Thyroid gland (tissue), 4 donors: ENCODE measurements at regions not wholly inside any gene's neighbourhood (a gene's known extent, or its start where the extent isn't known, plus 50 kb on each side); places are given as distances from the start of the nearest gene placed in this dataset.

ENCODE experiments used
- DNase-seq, 2 donors: peaks; one replicate each; pipeline ENCODE4 v3.0.0-alpha.2; 2019
- H3K27ac ChIP-seq, 3 donors: fragments of 200-600 bp; sonication (generic); 1 replicate in 2 of 3; 2 replicates in 1 of 3; pipeline ENCODE4 v1.5.1; 2016 to 2019; ENCODE audit warnings: mild to moderate bottlenecking in 1 of 3, moderate library complexity in 1 of 3
- H3K27me3 ChIP-seq: fragments of 200-600 bp; sonication (generic); one replicate; pipeline ENCODE4 v1.5.1; 2019
- H3K36me3 ChIP-seq, 2 donors: fragments of 200-600 bp; sonication (generic); one replicate each; pipeline ENCODE4 v1.5.1; 2016 to 2019
- H3K4me1 ChIP-seq, 2 donors: fragments of 200-600 bp; sonication (generic); one replicate each; pipeline ENCODE4 v1.5.1; 2017 to 2019
- H3K4me3 ChIP-seq, 3 donors: fragments of 200-600 bp; sonication (generic); replicated peaks in 1 of 3; 1 replicate in 2 of 3; 2 replicates in 1 of 3; pipeline ENCODE4 v1.5.1; 2016; ENCODE audit warnings: mild to moderate bottlenecking in 1 of 3
- H3K9me3 ChIP-seq: fragments of 200-600 bp; sonication (generic); one replicate; pipeline ENCODE4 v1.5.1; 2017
- CTCF ChIP-seq, 6 experiments: fragments of 200-600 bp in 3 of 6; fragments of 450-650 bp in 3 of 6; sonication (generic) in 3 of 6; IDR thresholded peaks; one replicate each; pipeline ENCODE4 v1.5.1; 2016 to 2019; ENCODE audit warnings: antibody characterized with exemption in 6 of 6, mild to moderate bottlenecking in 2 of 6, inconsistent platforms in 1 of 6, moderate library complexity in 1 of 6
- POLR2A ChIP-seq, 2 donors: fragments of 450-650 bp; IDR thresholded peaks; one replicate each; pipeline ENCODE4 v1.6.1; 2017; ENCODE audit warnings: antibody characterized with exemption in 2 of 2, mild to moderate bottlenecking in 2 of 2, moderate library complexity in 1 of 2
- WGBS, 2 donors: methylation state at CpG; one replicate each; pipeline ENCODE4 v1.1.5; 2017; 5-methylcytosine and 5-hydroxymethylcytosine counted together
- intact Hi-C: fragments of 100-400 bp; cut with DNase I; formaldehyde crosslinking; loops from one replicate; pipeline ENCODE4 v1.15.1; 2023

DNA sequence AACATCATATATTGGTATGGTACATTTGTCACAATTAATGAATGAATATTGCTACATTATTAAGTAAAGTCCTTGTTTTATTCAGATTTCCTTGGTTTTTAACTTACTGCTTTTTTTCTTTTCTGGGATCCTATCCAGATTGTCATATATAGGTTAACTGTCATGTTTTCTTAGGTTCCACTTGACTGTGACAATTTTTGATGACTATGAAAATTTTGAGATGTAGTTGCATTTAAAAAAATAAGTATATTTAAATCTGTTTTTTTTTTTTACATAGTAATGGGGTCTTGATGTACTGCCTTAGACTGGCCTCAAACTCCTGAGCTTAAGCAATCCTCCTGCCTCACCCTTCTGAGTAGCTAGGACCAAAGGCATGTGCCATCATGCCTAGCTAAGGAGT is 76.8 kb downstream of the ATP6V1G3 start:
- H3K4me1 ChIP-seq: no peaks in the 10 kb centered on the region
- H3K4me3 ChIP-seq: no peak overlapping the region
- TF ChIP-seq POLR2A (IDR thresholded peaks at IDR 0.05) (no peak), CTCF (IDR thresholded peaks at IDR 0.05) (no peak)
- no peak for DNase-seq
- no peaks in the 10 kb centered on the region for H3K27me3 ChIP-seq
- intact Hi-C loops: no loop called here
- H3K27ac ChIP-seq: no peak overlapping the region
- no peaks in the 10 kb centered on the region for H3K9me3 ChIP-seq
- no peaks in the 10 kb centered on the region for H3K36me3 ChIP-seq

DNA sequence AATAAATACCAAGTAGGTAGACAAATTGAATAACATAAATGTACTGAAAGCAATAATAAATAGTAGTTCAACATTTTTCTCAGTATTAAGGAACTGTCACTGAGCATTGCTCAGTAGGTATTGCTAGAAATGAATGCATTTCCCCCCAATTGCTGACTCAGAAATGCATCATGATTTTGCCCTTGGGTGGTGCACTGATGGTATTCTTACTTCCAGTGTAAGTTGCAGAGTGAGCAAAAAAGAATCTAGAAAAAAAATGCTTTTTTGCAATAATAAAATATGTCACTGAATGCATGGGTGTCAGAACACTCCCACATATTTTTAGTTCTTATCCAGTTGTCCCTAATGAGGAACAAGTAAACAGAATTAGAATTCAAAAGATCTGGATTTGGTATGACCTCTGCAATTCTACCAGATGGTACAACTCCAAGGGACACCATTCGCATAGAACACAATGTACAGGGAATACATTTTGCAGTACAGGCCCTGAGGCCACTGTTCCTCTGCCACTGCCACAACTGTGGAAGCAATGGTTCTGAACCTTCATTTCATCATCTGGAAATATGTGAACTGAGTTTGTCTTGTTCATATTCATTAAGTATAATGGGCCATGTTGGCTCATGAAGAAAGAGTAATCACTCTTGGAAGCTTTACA is 78.0 kb downstream of the ATP6V1G3 start:
- Histone ChIP-seq H3K4me3 (no peak overlapping the region), H3K4me1 (no peaks in the 10 kb centered on the region), H3K9me3 (no peaks in the 10 kb centered on the region), H3K27ac (no peak overlapping the region), H3K36me3 (no peaks in the 10 kb centered on the region), H3K27me3 (no peaks in the 10 kb centered on the region)
- intact Hi-C loops: no loop called here
- DNase-seq: no peak
- WGBS, 2 donors: 89 to 100% methylated on average over 1 of the region's 1 CpG
- TF ChIP-seq CTCF (IDR thresholded peaks at IDR 0.05): no peak
- TF ChIP-seq POLR2A (IDR thresholded peaks at IDR 0.05): no peak

DNA sequence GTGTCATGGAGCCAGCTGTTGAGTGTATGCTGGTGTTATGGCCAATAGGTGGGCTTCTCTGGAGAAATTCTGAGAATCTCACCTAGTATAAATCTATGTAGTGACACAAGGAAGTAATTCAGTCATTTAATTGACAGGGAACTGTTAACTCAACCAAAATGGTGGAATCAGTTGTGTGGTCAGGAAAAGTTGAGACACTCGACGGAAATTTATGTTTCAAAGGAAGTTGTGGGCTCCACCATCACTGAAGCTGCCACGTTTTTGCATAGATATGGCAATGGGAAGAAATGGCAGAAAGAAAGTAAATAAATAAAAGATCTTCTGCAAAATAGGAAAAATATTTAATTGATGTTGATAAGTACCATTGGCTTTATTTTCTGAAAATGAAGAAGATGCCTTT is 84.5 kb downstream of the ATP6V1G3 start:
- H3K4me3 ChIP-seq: no peak overlapping the region
- intact Hi-C loops: no loop called here
- TF ChIP-seq CTCF (IDR thresholded peaks at IDR 0.05) (no peak), POLR2A (IDR thresholded peaks at IDR 0.05) (no peak)

GRCh38 chr1:198449727-198450433 is 90.6 kb downstream of the ATP6V1G3 start:
- Histone ChIP-seq H3K36me3 (no peaks in the 10 kb centered on the region), H3K27me3 (no peaks in the 10 kb centered on the region), H3K4me3 (no peak overlapping the region), H3K27ac (no peak overlapping the region), H3K4me1 (no peaks in the 10 kb centered on the region), H3K9me3 (no peaks in the 10 kb centered on the region)
- intact Hi-C loops: no loop called here
- DNase-seq: no peak
- WGBS, 2 donors: 57 to 59% methylated on average over 3 of the region's 3 CpGs
- TF ChIP-seq CTCF (IDR thresholded peaks at IDR 0.05) (no peak), POLR2A (IDR thresholded peaks at IDR 0.05) (no peak)

More for the DNA sequence above, 84.5 kb downstream of the ATP6V1G3 start:
- no peaks in the 10 kb centered on the region for H3K27me3 ChIP-seq
- no peak for DNase-seq
- WGBS, 2 donors: 86 to 95% methylated on average over 3 of the region's 3 CpGs
- H3K27ac ChIP-seq: no peak overlapping the region
- no peaks in the 10 kb centered on the region for H3K4me1 ChIP-seq
- H3K36me3 ChIP-seq: no peaks in the 10 kb centered on the region
- H3K9me3 ChIP-seq: no peaks in the 10 kb centered on the region

DNA sequence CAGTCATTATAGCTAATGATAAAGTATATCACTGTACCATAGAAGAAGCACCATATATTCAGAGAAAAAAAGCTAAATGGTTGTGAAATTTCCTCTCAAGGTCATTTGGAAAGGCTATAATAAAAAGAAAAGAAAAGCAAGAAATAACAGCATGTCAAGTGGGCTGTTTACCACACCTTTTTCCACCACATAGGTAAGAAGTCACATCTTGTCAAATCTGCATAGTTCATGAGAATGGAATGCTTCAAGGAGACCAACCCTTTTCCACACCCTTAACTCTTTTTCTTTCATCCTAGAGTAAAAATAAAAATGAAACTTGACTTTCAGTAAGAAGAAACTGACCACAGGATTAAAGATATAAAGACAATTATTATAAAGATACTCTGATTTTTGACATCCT is 91.2 kb downstream of the ATP6V1G3 start:
- Histone ChIP-seq H3K27ac (no peak overlapping the region), H3K27me3 (no peaks in the 10 kb centered on the region), H3K4me1 (no peaks in the 10 kb centered on the region), H3K4me3 (no peak overlapping the region), H3K9me3 (no peaks in the 10 kb centered on the region), H3K36me3 (no peaks in the 10 kb centered on the region)
- DNase-seq: no peak
- TF ChIP-seq CTCF (IDR thresholded peaks at IDR 0.05): no peak
- no peak for TF ChIP-seq POLR2A (IDR thresholded peaks at IDR 0.05)
- intact Hi-C loops: no loop called here
